ENCODE measurements at regions not wholly inside any gene's neighbourhood (a gene's known extent, or its start where the extent isn't known, plus 50 kb on each side); places are given as distances from the start of the nearest gene placed in this dataset.
"Not testable (repeated sequence)": the region's sequence is repeated elsewhere in the genome, so short reads cannot be mapped to it uniquely, and the experiment has no call there.

GRCh38 chr6:27138837-27139755 is 108.4 kb upstream of the PRSS16 start:
- DNase-seq, result peak; percentile 84

GRCh38 chr6:27139756-27140579 is 107.5 kb upstream of the PRSS16 start:
- DNase-seq, result peak; percentile 59

- no peak for DNase-seq
Measured at GRCh38 chr6:27140999-27141528, 106.4 kb upstream of the PRSS16 start.

DNA sequence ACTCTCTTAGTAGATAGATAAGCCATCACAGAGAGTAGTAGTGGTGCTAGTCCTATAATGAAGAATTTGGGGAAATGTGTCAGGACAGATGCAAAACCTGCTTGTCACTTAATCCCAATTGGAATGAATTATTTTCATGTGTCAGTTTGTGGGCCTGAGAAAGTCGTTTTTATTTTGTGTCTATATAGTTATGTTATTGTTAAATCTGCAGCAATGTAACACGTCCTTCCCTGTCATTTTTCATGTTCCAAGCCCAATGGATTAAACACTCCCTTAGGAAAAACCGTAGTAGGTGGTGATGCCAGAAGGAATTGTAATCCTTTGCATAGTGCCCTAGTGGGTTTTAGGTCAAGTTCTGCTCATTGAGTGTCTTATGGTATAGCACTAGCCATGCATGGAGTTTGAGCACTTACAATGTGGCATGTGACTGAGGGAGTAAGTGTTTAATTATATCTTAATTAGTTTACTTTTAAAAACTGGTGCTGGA is 105.9 kb upstream of the PRSS16 start:
- DNase-seq, result no peak

DNA sequence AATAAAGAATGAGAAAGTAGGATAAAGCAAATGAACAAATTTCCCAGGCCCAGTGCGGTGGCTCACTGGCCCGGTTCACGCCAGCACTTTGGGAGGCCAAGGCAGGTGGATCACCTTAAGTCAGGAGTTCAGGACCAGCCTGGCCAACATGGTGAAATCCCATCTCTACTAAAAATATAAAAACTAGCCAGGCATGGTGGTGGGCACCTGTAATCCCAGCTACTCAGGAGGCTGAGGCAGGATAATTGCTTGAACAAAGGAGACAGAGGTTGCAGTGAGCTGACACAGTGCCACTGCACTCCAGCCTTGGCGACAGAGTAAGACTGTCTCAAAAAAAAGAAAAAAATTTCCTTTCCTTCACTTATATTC is 104.5 kb upstream of the PRSS16 start:
- not testable (repeated sequence) for DNase-seq

- DNase-seq, result no peak
Measured at GRCh38 chr6:27143474-27144026, 104.0 kb upstream of the PRSS16 start.

- DNase-seq, result no peak
Measured at GRCh38 chr6:27144740-27145079, 102.8 kb upstream of the PRSS16 start.

- DNase-seq, result peak; percentile 90
Measured at GRCh38 chr6:27145731-27146455, 101.6 kb upstream of the PRSS16 start.

GRCh38 chr6:27146456-27146705 is 101.1 kb upstream of the PRSS16 start:
- not testable (repeated sequence) for DNase-seq

DNA sequence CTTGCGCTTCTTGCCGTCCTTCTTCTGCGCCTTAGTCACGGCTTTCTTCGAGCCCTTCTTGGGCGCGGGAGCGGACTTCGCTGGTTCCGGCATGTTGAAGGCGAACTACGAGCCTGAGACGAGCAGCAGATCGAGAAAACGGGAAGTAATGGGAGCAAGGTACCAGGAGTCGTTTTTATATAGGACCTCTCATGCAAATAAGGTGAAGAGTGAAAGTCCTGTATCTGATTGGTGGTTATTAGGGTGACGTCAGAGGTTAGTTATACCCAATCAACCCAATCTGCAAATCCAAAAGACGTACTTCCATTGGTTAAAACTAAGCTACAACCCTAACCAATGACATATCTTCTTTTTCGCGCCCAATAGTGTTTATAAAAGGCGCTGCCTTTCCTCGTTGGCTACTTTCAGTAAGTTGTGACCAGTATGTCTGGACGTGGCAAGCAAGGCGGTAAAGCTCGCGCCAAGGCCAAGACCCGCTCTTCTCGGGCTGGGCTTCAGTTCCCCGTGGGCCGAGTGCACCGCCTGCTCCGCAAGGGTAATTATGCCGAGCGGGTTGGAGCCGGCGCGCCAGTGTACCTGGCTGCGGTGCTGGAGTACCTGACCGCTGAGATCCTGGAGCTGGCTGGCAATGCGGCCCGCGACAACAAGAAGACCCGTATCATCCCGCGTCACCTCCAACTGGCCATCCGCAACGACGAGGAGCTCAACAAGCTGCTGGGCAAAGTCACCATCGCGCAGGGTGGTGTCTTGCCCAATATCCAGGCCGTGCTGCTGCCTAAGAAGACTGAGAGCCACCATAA is 100.6 kb upstream of the PRSS16 start:
- peak; percentile 89 for DNase-seq

- no peak for DNase-seq
Measured at GRCh38 chr6:27148404-27148795, 99.1 kb upstream of the PRSS16 start.

DNA sequence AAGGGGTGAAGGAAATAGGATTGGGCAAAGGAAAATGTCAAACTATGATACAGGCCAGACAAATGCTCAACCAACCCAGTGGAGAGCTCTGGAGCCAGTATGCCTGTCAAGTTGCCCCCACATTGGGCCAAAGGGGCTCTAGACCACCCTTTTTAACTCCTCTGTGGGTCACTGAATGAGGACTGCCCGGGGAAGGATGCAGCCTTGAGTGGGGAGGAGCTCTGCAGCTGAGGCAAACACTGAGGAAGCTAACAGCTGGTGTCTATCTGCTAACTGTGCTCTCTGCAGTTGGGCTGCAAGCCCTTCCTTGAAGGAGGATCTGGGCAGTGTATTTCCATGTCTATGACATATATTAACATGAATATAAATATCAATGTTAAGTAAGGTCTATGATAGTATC is 98.4 kb upstream of the PRSS16 start:
- no peak for DNase-seq

GRCh38 chr6:27154696-27155095 is 92.8 kb upstream of the PRSS16 start:
- DNase-seq, result no peak

DNA sequence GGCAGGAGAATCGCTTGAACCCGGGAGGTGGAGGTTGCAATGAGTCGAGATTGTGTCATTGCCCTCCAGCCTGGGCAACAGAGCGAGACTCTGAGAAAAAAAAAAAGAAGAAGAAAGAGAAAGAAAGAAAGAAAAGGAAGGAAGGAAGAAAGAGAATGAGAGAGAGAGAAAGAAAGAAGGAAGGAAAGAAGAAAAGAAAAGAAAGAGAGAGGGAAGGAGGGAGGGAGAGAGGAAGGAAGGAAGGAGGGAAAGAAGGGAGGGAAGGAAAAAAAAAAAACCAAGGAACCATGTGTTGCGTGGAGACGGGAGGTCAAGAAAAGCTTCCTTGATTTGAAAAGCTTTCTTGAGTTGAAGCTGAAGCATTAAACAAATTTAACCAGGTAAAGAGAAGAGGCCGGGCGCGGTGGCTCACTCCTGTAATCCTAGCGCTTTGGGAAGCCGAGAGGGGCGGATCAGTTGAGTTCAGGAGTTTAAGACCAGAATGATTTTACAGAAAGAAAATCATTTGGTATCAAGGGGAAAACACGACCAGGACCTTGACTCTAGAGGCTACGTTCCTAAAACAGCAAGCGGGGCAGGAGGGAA is 90.5 kb upstream of the PRSS16 start:
- DNase-seq, result no peak

- DNase-seq, result peak; percentile 70
Measured at GRCh38 chr6:27157459-27158315, 89.8 kb upstream of the PRSS16 start.

DNA sequence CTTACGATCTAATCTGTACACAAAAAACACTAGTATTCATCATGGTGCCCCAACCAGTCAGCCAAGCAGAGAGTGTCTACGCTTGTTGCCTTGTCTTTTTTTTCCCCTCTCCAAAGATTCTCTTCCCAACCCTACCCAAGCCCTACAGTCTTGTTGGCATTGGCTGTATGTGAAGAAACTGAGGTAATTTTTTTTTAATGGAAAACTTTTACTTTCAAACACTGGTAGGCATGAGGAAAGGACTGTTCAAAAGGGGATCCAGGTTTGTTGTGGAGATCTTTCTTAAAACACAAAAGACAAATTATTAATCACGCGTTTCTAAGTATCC is 89.2 kb upstream of the PRSS16 start:
- no peak for DNase-seq

GRCh38 chr6:27159725-27160124 is 87.8 kb upstream of the PRSS16 start:
- no peak for DNase-seq

DNA sequence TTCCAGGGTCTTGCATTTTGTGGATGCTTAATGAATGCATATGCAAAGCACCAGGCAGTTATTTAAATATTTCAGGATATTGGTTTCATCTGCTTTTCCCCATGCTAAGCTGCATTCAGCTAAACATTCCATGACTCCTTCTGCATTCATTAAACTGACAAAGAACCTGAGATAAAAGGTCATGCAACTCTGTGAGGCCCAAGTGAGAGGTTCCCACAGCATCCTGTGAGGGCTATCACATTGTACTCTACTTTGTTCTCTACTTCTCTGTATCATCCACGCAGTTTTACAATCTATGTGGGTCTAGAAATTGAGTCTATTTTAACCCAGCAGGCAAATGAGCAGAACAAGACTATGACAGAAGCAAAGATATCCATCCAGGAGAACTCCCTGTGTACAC is 86.4 kb upstream of the PRSS16 start:
- DNase-seq, result no peak

- no peak for DNase-seq
Measured at GRCh38 chr6:27161603-27161945, 85.9 kb upstream of the PRSS16 start.

DNA sequence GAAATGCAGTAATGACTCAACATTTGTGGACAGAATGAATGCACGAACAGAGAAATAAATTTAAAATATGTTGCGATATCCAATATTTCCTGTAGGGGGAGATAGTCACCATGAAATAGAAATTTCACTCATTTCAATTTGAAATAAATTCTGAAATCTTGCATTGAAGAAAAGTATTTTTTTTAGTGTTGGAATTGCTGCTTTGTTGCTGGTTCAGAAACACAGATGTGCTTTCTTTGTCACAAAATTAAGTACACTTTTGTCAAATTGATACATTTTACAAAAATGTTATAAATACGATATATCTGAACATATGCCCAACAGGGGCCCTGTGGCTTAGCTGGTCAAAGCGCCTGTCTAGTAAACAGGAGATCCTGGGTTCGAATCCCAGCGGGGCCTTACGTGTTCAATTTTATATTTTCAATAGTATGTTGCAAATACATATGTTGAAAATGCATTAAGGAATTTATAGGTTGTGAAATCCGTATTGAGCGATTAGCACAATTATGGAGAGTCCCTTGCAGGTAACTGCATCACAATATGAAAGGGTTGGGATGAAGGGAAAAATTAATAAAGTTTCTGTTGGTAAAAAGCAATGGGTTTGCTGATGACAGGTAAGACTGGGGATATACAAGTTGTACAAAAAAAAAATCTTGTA is 85.4 kb upstream of the PRSS16 start:
- DNase-seq, result no peak
